PC-3 (cell line): ENCODE measurements at regions not wholly inside any gene's neighbourhood (a gene's known extent, or its start where the extent isn't known, plus 50 kb on each side); places are given as distances from the start of the nearest gene placed in this dataset.

Experiments used
- CTCF ChIP-seq: fragments of 300-600 bp; sonication (generic); conservative IDR thresholded peaks from 2 replicates; pipeline ENCODE4 v1.5.1; 2017; ENCODE audit warnings: antibody characterized with exemption, low read depth, mild to moderate bottlenecking, low read length
- EZH2 ChIP-seq: fragments of 300-600 bp; sonication (generic); IDR thresholded peaks from one replicate; pipeline ENCODE4 v1.6.1; 2017; ENCODE audit warnings: antibody characterized with exemption, mild to moderate bottlenecking, low read length; ENCODE audit not compliant: unreplicated experiment

GRCh38 chr14:84929834-84930233 lies 600.1 kb upstream of the FLRT2 start:
- TF ChIP-seq CTCF: no peak
- no peak for TF ChIP-seq EZH2
